ENCODE measurements at regions not wholly inside any gene's neighbourhood (a gene's known extent, or its start where the extent isn't known, plus 50 kb on each side); places are given as distances from the start of the nearest gene placed in this dataset.

DNA sequence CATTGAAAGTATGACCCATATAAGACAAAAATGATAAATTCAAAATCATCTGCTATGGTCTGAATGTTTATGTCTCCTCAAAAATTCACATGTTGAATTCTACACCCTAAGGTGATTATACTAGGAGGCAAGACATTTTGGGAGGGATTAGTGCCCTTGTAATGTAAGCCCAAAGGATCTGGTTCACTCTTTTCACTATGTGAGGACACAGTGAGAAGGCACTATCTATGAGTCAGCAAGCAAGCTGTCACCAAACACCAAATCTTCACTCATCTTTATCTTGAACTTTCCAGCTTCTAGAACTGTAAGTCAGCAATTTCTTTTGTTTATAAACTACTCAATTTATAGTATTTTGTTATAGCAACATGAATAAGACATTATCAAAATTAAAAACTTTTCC lies 284.7 kb upstream of the ZC3H15 start:
- Mint-ChIP-seq H3K4me3 (no peak overlapping the region), H3K27me3 (no peaks in the 10 kb centered on the region), H3K36me3 (ENCODE audit: low read depth) (no peaks in the 10 kb centered on the region), H3K9me3 (no peaks in the 10 kb centered on the region), H3K4me1 (peaks cover 6% of the 10 kb centered on the region), H3K27ac (no peak overlapping the region)
- DNase-seq (no peak), ATAC-seq (ENCODE audit: low read depth) (no peak)
- intact Hi-C loops (cut with micrococcal nuclease), result no loop called here
- TF ChIP-seq, protein P1, sequence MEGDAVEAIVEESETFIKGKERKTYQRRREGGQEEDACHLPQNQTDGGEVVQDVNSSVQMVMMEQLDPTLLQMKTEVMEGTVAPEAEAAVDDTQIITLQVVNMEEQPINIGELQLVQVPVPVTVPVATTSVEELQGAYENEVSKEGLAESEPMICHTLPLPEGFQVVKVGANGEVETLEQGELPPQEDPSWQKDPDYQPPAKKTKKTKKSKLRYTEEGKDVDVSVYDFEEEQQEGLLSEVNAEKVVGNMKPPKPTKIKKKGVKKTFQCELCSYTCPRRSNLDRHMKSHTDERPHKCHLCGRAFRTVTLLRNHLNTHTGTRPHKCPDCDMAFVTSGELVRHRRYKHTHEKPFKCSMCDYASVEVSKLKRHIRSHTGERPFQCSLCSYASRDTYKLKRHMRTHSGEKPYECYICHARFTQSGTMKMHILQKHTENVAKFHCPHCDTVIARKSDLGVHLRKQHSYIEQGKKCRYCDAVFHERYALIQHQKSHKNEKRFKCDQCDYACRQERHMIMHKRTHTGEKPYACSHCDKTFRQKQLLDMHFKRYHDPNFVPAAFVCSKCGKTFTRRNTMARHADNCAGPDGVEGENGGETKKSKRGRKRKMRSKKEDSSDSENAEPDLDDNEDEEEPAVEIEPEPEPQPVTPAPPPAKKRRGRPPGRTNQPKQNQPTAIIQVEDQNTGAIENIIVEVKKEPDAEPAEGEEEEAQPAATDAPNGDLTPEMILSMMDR (IDR thresholded peaks at IDR 0.05), result no peak
- ChIA-PET CTCF (no interaction called here), POLR2A (no interaction called here)

DNA sequence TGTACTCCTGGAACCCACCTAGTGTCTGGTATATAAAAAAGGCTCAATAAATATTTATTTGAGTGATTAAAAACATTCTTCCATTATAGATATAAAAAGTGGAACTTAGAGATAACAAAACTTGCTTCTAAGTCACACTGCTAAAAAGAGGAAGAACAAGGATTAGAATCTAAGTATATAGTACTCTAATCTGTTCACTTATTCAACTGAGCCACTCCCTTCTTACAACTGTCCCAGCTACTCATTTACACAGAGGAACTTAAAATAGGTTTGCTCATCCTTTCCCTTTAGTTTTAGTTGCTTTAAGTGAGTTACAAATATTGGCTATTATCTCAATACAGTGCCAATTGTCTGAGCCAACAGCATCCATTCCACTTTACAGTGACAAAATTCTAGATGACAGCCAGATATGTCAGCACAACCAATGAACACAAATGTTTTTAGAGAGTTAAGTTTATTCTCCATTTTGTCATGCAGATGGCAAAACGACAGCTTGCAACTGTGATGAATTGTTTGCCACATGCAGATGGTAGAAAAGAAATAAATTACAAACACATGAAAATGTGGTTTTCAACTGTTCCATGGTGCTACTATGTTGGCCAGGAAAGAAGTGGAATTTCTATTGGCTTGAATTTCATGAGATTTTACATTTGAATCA lies 280.7 kb upstream of the ZC3H15 start:
- no peak for ATAC-seq (ENCODE audit: low read depth)

DNA sequence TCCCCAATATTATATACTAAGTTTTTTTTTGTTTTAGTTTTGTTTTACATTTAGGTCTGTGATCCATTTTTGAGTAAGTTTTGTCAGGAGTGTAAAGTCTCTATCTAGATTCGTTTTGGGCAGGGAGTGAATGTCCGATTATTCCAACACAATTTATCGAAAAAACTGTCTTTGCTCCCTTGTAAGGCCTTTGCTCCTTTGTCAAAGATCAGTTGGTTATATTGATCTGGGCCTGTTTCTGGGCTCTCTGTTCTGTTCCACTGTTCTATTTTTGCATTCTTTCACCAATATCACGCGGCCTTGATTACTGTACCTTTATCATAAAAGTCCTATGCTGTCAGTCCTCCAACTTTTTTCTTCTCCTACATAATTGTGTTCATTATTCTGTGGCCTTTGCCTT lies 276.5 kb upstream of the ZC3H15 start:
- Mint-ChIP-seq H3K9me3 (no peaks in the 10 kb centered on the region), H3K36me3 (ENCODE audit: low read depth) (no peaks in the 10 kb centered on the region), H3K27me3 (no peaks in the 10 kb centered on the region), H3K4me3 (no peak overlapping the region), H3K4me1 (peaks cover 10% of the 10 kb centered on the region), H3K27ac (no peak overlapping the region)
- intact Hi-C loops (cut with micrococcal nuclease), result no loop called here
- TF ChIP-seq, protein P1 (IDR thresholded peaks at IDR 0.05), result no peak
- ATAC-seq (ENCODE audit: low read depth) (no peak), DNase-seq (no peak)
- ChIA-PET CTCF (no interaction called here), POLR2A (no interaction called here)

More for the DNA sequence above, 280.7 kb upstream of the ZC3H15 start:
- Mint-ChIP-seq H3K4me3 (no peak overlapping the region), H3K4me1 (peaks cover 10% of the 10 kb centered on the region), H3K27ac (no peak overlapping the region), H3K9me3 (no peaks in the 10 kb centered on the region), H3K27me3 (no peaks in the 10 kb centered on the region), H3K36me3 (ENCODE audit: low read depth) (no peaks in the 10 kb centered on the region)
- POLR2A ChIA-PET, result no interaction called here
- TF ChIP-seq, protein P1 (IDR thresholded peaks at IDR 0.05), result no peak
- intact Hi-C loops (cut with micrococcal nuclease), result no loop called here
- no peak for DNase-seq
- CTCF ChIA-PET, result no interaction called here

DNA sequence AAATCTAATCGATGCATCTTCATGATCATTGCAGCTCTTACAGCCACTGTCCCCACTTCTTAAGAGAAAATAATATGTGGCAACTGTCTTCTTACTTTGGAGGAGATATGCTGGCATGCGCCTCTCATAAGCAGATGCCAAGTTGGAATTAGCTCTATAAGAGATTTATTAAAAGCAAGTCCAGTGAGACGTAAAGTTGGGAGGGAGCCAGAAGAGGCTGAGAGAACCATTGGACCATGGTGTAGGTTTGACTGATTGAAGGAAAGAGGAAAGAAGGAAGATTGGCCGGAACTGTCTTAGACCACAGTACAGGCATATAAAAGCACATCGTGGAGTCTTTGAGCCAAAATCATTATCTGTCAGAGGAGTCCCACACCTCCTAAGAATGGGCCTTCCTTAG lies 265.7 kb upstream of the ZC3H15 start:
- Mint-ChIP-seq H3K36me3 (ENCODE audit: low read depth) (peaks cover 11% of the 10 kb centered on the region), H3K27ac (no peak overlapping the region), H3K4me3 (no peak overlapping the region), H3K27me3 (no peaks in the 10 kb centered on the region), H3K9me3 (peaks cover 12% of the 10 kb centered on the region), H3K4me1 (no peaks in the 10 kb centered on the region)
- TF ChIP-seq, protein P1 (IDR thresholded peaks at IDR 0.05), result no peak
- DNase-seq (no peak), ATAC-seq (ENCODE audit: low read depth) (no peak)
- ChIA-PET POLR2A (no interaction called here), CTCF (no interaction called here)
- intact Hi-C loops (cut with micrococcal nuclease), result no loop called here

DNA sequence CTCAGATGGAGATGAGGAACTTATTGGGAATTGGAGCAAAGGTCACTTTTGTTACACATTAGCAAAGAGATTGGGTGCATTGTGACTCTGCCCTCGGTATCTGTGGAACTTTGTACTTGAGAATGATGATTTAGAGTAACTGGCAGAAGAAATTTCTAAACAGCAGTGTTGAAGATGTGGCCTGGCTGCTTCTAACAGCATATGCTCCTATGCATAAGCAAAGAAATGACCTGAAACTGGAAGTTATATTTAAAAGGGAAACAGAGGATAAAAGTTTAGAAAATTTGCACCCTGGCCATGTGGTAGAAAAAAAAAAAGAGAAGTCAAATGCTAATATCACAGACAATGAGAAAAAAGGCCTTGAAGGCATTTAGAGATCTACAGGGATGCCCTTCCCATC lies 256.8 kb upstream of the ZC3H15 start:
- Mint-ChIP-seq H3K4me1 (no peaks in the 10 kb centered on the region), H3K27me3 (no peaks in the 10 kb centered on the region), H3K4me3 (no peak overlapping the region), H3K27ac (no peak overlapping the region), H3K9me3 (peaks cover 57% of the 10 kb centered on the region), H3K36me3 (ENCODE audit: low read depth) (peaks cover 53% of the 10 kb centered on the region)
- ChIA-PET POLR2A (no interaction called here), CTCF (no interaction called here)
- TF ChIP-seq, protein P1 (IDR thresholded peaks at IDR 0.05), result no peak
- intact Hi-C loops (cut with micrococcal nuclease), result no loop called here
- DNase-seq (no peak), ATAC-seq (ENCODE audit: low read depth) (no peak)
